DOHH2 (cell line): ENCODE measurements at regions not wholly inside any gene's neighbourhood (a gene's known extent, or its start where the extent isn't known, plus 50 kb on each side); places are given as distances from the start of the nearest gene placed in this dataset.

Experiments
- H3F3A ChIP-seq: fragments of 200-600 bp; sonication (generic), shearing (Covaris generic); 2 replicates; pipeline ENCODE4 v1.6.0; 2016; ENCODE audit warnings: antibody characterized with exemption, mild to moderate bottlenecking; ENCODE audit not compliant: control insufficient read depth, insufficient read depth
- H3K27ac ChIP-seq: fragments of 200-600 bp; sonication (generic); 2 replicates; pipeline ENCODE4 v1.5.1; 2014; ENCODE audit warnings: low read depth, mild to moderate bottlenecking, low read length, moderate library complexity
- H3K27me3 ChIP-seq: fragments of 200-600 bp; sonication (generic); 2 replicates; pipeline ENCODE4 v1.6.1; 2014; ENCODE audit warnings: mild to moderate bottlenecking, low read length, mixed read lengths; ENCODE audit not compliant: control insufficient read depth
- H3K36me3 ChIP-seq: fragments of 200-600 bp; sonication (generic); 2 replicates; pipeline ENCODE4 v1.6.1; 2014; ENCODE audit warnings: mild to moderate bottlenecking, low read length, moderate library complexity, mixed read lengths; ENCODE audit not compliant: control insufficient read depth
- H3K4me1 ChIP-seq: fragments of 200-600 bp; sonication (generic); 2 replicates; pipeline ENCODE4 v1.6.1; 2014; ENCODE audit warnings: mild to moderate bottlenecking, low read length, mixed read lengths; ENCODE audit not compliant: control insufficient read depth
- H3K4me2 ChIP-seq: fragments of 200-600 bp; sonication (generic); 2 replicates; pipeline ENCODE4 v1.6.0; 2014; ENCODE audit warnings: mild to moderate bottlenecking, low read length, moderate library complexity
- H3K4me3 ChIP-seq: fragments of 200-600 bp; sonication (generic); 2 replicates; pipeline ENCODE4 v1.5.1; 2014; ENCODE audit warnings: mild to moderate bottlenecking, low read length, mixed read lengths
- H3K79me2 ChIP-seq: fragments of 200-600 bp; sonication (generic); 2 replicates; pipeline ENCODE4 v1.6.1; 2014; ENCODE audit warnings: mild to moderate bottlenecking, low read length, mixed read lengths; ENCODE audit not compliant: control insufficient read depth
- H3K9me2 ChIP-seq: fragments of 200-600 bp; sonication (generic); replicated peaks from 2 replicates; pipeline ENCODE4 v1.6.1; 2014; ENCODE audit warnings: mild to moderate bottlenecking, low read length, mixed read lengths; ENCODE audit not compliant: control insufficient read depth
- H3K9me3 ChIP-seq: fragments of 200-600 bp; sonication (generic); 2 replicates; pipeline ENCODE4 v1.6.1; 2014; ENCODE audit warnings: antibody characterized with exemption, low read length, mixed read lengths; ENCODE audit not compliant: control insufficient read depth, insufficient read depth
- H4K20me1 ChIP-seq: fragments of 200-600 bp; sonication (generic); 2 replicates; pipeline ENCODE4 v1.6.0; 2014; ENCODE audit warnings: low read depth, mild to moderate bottlenecking, antibody characterized with exemption, low read length, moderate library complexity; ENCODE audit not compliant: control insufficient read depth, insufficient read depth
- EZH2phosphoT487 ChIP-seq: fragments of 200-600 bp; sonication (generic); IDR thresholded peaks from 2 replicates; pipeline ENCODE4 v1.6.1; 2017; ENCODE audit warnings: borderline replicate concordance, mild to moderate bottlenecking, antibody characterized with exemption, low read length, moderate library complexity, mixed read lengths
- TF ChIP-seq, protein P1 (sequence below): fragments of 200-600 bp; sonication (generic); IDR thresholded peaks from one replicate; pipeline ENCODE4 v1.5.1; 2014; ENCODE audit warnings: antibody characterized with exemption, mild to moderate bottlenecking, low read depth, low read length; ENCODE audit not compliant: poor library complexity, severe bottlenecking

DNA sequence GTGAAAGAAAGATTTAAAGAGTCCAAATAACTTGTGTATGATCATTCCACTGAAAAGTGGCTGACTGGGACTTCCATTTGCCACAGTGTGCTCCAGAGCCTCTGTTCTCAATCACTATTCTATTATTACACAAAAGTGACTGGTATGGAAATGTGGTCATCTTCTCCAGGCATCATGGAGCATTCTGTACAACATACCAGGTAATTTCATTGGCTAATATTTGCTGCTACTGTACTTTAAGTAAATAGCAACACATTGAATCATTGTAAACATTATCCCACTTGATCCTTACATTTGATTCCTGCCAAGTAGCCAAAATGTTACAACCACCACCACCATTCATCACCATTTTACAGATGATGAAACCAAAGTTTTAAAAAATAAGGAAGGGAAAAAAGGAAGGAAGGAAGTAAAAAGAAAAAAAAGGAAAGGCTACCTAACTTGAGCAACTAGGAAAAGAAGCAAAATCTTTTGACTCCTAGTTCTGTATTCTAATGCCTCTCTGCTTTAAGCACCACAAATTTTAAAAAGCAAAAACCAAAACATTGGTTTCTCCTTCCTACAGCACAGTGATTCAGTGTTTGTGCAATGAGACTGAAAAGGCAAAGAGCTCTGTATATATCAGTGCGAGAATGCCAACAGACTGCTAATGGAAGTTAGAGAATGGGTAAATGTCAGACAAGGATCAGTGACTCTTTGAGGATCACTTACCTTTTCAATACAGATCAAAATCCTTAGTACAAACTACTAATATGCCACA is 361.4 kb upstream of the PTBP2 start:
- Histone ChIP-seq H3K27me3 (no peaks in the 10 kb centered on the region), H3K9me2 (no peaks in the 10 kb centered on the region), H3K27ac (no peak overlapping the region), H3K4me3 (no peak overlapping the region), H3F3A (no peaks in the 10 kb centered on the region), H3K4me1 (no peaks in the 10 kb centered on the region), H4K20me1 (no peaks in the 10 kb centered on the region), H3K79me2 (no peaks in the 10 kb centered on the region), H3K9me3 (no peaks in the 10 kb centered on the region), H3K4me2 (no peak overlapping the region), H3K36me3 (no peaks in the 10 kb centered on the region)
- TF ChIP-seq, protein P1, sequence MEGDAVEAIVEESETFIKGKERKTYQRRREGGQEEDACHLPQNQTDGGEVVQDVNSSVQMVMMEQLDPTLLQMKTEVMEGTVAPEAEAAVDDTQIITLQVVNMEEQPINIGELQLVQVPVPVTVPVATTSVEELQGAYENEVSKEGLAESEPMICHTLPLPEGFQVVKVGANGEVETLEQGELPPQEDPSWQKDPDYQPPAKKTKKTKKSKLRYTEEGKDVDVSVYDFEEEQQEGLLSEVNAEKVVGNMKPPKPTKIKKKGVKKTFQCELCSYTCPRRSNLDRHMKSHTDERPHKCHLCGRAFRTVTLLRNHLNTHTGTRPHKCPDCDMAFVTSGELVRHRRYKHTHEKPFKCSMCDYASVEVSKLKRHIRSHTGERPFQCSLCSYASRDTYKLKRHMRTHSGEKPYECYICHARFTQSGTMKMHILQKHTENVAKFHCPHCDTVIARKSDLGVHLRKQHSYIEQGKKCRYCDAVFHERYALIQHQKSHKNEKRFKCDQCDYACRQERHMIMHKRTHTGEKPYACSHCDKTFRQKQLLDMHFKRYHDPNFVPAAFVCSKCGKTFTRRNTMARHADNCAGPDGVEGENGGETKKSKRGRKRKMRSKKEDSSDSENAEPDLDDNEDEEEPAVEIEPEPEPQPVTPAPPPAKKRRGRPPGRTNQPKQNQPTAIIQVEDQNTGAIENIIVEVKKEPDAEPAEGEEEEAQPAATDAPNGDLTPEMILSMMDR, result no peak
- no peak for TF ChIP-seq EZH2phosphoT487

DNA sequence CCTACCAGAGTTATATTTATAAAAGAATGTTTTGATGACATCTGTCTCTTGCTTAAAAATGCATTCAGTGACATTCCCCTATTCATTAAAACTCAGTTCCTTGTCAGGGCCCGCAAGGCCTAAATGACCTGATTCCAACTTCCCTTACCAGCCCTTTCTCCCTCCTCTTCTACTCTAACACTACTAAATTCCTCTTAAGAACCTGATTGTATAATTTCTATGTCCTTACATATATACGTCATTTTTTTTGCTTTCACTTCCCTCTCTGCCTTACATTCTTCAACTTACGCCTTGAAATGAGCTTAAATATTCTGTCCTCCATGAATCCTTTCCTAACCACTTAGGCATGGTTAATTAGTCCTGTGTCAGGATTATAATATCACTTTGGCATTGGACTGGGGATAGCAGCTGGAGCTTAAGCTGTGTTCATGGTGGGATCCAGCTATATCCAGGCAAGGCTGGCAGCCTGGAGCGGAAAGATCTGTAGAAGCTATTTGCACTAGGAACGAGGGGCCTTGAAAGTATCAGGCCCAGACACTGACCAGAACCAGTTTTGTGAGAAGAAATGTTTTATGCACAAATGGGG is 360.2 kb upstream of the PTBP2 start:
- H3K27me3 ChIP-seq, result no peaks in the 10 kb centered on the region
- H4K20me1 ChIP-seq, result no peaks in the 10 kb centered on the region
- no peak overlapping the region for H3K27ac ChIP-seq
- H3K4me2 ChIP-seq, result no peak overlapping the region
- no peak for TF ChIP-seq EZH2phosphoT487
- TF ChIP-seq, protein P1, result no peak
- no peak overlapping the region for H3K4me3 ChIP-seq
- no peaks in the 10 kb centered on the region for H3K9me2 ChIP-seq
- no peaks in the 10 kb centered on the region for H3K9me3 ChIP-seq
- no peaks in the 10 kb centered on the region for H3F3A ChIP-seq
- no peaks in the 10 kb centered on the region for H3K4me1 ChIP-seq
- no peaks in the 10 kb centered on the region for H3K79me2 ChIP-seq
- H3K36me3 ChIP-seq, result no peaks in the 10 kb centered on the region

DNA sequence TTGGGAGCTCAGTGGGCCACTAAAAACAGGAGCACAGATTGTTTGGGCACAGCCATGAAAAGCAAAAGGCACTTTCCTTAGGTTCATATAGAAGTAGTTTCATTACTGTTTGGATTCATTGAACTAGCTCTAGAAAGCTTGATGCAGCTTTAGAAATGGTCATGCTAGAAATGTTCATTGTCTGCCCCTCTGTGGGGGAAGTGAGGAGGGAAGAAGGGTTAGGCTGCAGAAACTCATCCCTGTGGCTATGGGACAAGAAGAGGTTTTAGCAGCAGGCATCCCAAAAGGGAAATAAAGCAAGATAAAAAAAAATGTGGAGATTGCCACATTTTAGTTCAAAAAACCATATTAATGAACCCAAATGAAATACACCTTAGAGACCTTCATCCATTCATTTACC is 359.6 kb upstream of the PTBP2 start:
- H4K20me1 ChIP-seq, result no peaks in the 10 kb centered on the region
- H3K4me2 ChIP-seq, result no peak overlapping the region
- no peaks in the 10 kb centered on the region for H3K4me1 ChIP-seq

More for the DNA sequence above, 359.6 kb upstream of the PTBP2 start:
- H3K4me3 ChIP-seq, result no peak overlapping the region
- H3K9me2 ChIP-seq, result no peaks in the 10 kb centered on the region
- no peaks in the 10 kb centered on the region for H3K27me3 ChIP-seq
- H3K36me3 ChIP-seq, result no peaks in the 10 kb centered on the region
- H3K79me2 ChIP-seq, result no peaks in the 10 kb centered on the region
- no peaks in the 10 kb centered on the region for H3K9me3 ChIP-seq
- TF ChIP-seq EZH2phosphoT487, result no peak
- TF ChIP-seq, protein P1, result no peak
- no peaks in the 10 kb centered on the region for H3F3A ChIP-seq
- H3K27ac ChIP-seq, result no peak overlapping the region
